GM21723 (cell line): ENCODE measurements at regions not wholly inside any gene's neighbourhood (a gene's known extent, or its start where the extent isn't known, plus 50 kb on each side); places are given as distances from the start of the nearest gene placed in this dataset.
"Not testable (repeated sequence)": the region's sequence is repeated elsewhere in the genome, so short reads cannot be mapped to it uniquely, and the experiment has no call there.

Source experiments
- ATAC-seq: cut with Tn5 transposase; IDR thresholded peaks from one replicate; pipeline ENCODE4 v1.9.1; 2021; ENCODE audit warnings: mild to moderate bottlenecking, moderate library complexity; ENCODE audit not compliant: unreplicated experiment

DNA sequence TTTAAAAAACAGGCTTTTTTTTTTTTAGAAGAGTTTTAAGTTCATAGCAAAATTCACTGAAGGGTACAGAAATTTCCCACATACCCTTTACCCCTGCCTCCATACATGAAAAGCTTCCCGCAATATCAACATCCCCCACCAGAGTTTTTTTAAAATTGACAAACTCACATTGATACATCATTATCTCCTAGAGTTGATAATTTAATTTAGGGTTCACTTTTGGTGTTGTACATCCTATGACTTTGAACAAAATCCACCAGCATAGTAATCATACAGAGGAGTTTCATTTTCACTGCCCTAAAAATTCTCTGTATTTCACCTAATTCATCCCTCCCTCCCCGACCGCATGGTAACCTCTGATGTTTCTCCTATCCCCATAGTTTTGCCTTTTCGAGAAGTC, 53.6 kb upstream of the KCNK2 start:
- no peak for ATAC-seq

GRCh38 chr1:215030581-215030980, 52.0 kb upstream of the KCNK2 start:
- not testable (repeated sequence) for ATAC-seq

GRCh38 chr1:215031392-215031791, 51.1 kb upstream of the KCNK2 start:
- no peak for ATAC-seq
